ENCODE measurements at regions not wholly inside any gene's neighbourhood (a gene's known extent, or its start where the extent isn't known, plus 50 kb on each side); places are given as distances from the start of the nearest gene placed in this dataset.

DNA sequence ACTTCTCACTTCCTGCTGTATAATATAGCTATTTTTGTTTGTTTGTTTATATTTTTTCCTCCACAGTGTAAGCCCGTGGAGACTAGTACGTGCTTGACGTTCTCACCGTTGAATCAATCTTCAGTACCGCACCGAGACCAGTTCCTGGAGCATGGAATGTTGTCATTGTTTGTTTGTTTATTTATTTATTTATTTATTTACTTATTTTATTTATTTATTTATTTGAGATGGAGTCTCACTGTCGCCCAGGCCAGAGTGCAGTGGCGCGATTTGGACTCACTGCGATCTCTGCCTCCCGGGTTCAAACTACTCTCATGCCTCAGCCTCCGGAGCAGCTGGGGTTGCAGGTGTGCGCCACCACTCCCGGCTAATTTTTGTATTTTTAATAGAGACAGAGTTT lies 506.6 kb upstream of the TMEM132C start:
- Mint-ChIP-seq H3K27ac (no peak overlapping the region), H3K27me3 (no peaks in the 10 kb centered on the region), H3K4me3 (no peak overlapping the region), H3K4me1 (no peaks in the 10 kb centered on the region), H3K9me3 (peaks cover 14% of the 10 kb centered on the region), H3K36me3 (ENCODE audit: low read depth) (no peaks in the 10 kb centered on the region)
- ChIA-PET POLR2A (no interaction called here), CTCF (no interaction called here)
- DNase-seq (no peak), ATAC-seq (ENCODE audit: low read depth) (no peak)
- TF ChIP-seq, protein P1, sequence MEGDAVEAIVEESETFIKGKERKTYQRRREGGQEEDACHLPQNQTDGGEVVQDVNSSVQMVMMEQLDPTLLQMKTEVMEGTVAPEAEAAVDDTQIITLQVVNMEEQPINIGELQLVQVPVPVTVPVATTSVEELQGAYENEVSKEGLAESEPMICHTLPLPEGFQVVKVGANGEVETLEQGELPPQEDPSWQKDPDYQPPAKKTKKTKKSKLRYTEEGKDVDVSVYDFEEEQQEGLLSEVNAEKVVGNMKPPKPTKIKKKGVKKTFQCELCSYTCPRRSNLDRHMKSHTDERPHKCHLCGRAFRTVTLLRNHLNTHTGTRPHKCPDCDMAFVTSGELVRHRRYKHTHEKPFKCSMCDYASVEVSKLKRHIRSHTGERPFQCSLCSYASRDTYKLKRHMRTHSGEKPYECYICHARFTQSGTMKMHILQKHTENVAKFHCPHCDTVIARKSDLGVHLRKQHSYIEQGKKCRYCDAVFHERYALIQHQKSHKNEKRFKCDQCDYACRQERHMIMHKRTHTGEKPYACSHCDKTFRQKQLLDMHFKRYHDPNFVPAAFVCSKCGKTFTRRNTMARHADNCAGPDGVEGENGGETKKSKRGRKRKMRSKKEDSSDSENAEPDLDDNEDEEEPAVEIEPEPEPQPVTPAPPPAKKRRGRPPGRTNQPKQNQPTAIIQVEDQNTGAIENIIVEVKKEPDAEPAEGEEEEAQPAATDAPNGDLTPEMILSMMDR (IDR thresholded peaks at IDR 0.05): no peak
- intact Hi-C loops (cut with micrococcal nuclease): no loop called here

DNA sequence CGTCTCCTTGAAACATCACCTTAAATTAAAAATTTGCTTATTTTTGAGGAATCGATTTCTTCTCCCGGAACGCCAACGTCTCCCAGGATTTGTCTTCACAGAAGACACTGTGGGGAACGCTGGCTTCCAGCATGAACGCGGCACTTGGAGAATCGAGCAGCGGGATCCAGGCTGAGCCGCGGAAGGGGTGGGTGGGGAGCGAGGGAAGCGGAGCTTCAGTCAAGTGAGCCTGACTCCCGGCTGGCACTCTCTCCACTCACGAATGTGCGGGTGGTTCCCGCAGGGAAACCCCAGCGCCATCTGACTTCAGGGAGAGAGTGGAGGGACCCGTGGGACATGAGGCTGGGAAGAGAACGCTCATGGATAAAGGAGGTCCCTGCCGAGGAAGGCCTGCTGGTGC lies 506.0 kb upstream of the TMEM132C start:
- TF ChIP-seq, protein P1 (IDR thresholded peaks at IDR 0.05): no peak
- ATAC-seq (ENCODE audit: low read depth): no peak
- peaks cover 14% of the 10 kb centered on the region for H3K9me3 Mint-ChIP-seq

DNA sequence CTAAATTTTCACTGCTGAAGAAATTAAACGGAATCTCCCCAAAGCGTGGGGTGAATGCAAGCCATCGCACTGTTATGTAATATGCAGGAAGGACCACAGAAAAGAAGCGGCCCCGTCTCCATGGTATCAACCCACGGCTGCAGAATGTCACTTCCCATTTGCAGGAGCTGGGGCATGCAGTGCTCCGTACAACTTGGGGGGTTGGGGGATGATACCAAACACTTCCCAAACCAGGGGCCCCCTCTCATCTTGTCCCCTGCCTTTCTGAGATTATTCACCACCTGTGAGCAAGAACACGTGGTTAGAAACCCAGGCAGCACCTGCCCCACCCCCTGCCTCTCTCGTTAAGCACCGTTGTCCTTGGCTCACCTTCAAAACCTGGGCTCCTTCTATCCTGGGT lies 505.1 kb upstream of the TMEM132C start:
- POLR2A ChIA-PET: no interaction called here
- intact Hi-C loops (cut with micrococcal nuclease): no loop called here
- TF ChIP-seq, protein P1 (IDR thresholded peaks at IDR 0.05): no peak
- Mint-ChIP-seq H3K4me3 (no peak overlapping the region), H3K9me3 (peaks cover 11% of the 10 kb centered on the region), H3K4me1 (no peaks in the 10 kb centered on the region), H3K27ac (no peak overlapping the region), H3K27me3 (no peaks in the 10 kb centered on the region), H3K36me3 (ENCODE audit: low read depth) (no peaks in the 10 kb centered on the region)
- CTCF ChIA-PET: no interaction called here
- DNase-seq (no peak), ATAC-seq (ENCODE audit: low read depth) (no peak)

More for the DNA sequence above, 506.0 kb upstream of the TMEM132C start:
- no peaks in the 10 kb centered on the region for H3K4me1 Mint-ChIP-seq
- H3K27me3 Mint-ChIP-seq: no peaks in the 10 kb centered on the region
- DNase-seq: no peak
- ChIA-PET CTCF (no interaction called here), POLR2A (no interaction called here)
- no peaks in the 10 kb centered on the region for H3K36me3 Mint-ChIP-seq (ENCODE audit: low read depth)
- no peak overlapping the region for H3K4me3 Mint-ChIP-seq
- H3K27ac Mint-ChIP-seq: no peak overlapping the region
- intact Hi-C loops (cut with micrococcal nuclease): no loop called here

DNA sequence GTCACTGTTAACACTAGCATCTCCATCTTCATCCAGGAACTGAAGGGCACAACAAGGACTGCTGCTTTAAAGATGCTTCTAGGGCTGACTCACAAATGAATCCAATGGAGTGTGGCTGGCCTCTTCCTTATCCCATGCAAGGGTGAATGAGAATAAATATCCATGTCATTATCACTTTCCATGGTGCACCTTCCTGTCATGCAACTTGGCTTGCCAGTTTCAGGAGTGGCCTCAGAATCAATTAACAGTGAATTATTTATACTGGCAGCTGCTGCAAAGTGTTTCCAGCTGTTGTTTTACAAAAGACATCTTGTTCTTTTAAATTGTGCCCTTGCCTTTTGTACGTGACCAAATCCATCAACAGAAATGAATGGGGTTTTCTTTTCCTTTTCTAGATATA lies 499.3 kb upstream of the TMEM132C start:
- POLR2A ChIA-PET: no interaction called here
- intact Hi-C loops (cut with micrococcal nuclease): no loop called here
- CTCF ChIA-PET: no interaction called here
- H3K4me1 Mint-ChIP-seq: no peaks in the 10 kb centered on the region
- DNase-seq (no peak), ATAC-seq (ENCODE audit: low read depth) (no peak)
- no peaks in the 10 kb centered on the region for H3K36me3 Mint-ChIP-seq (ENCODE audit: low read depth)
- no peaks in the 10 kb centered on the region for H3K27me3 Mint-ChIP-seq
- H3K4me3 Mint-ChIP-seq: no peak overlapping the region
- TF ChIP-seq, protein P1 (IDR thresholded peaks at IDR 0.05): no peak
- H3K9me3 Mint-ChIP-seq: peaks cover 12% of the 10 kb centered on the region
- H3K27ac Mint-ChIP-seq: no peak overlapping the region

DNA sequence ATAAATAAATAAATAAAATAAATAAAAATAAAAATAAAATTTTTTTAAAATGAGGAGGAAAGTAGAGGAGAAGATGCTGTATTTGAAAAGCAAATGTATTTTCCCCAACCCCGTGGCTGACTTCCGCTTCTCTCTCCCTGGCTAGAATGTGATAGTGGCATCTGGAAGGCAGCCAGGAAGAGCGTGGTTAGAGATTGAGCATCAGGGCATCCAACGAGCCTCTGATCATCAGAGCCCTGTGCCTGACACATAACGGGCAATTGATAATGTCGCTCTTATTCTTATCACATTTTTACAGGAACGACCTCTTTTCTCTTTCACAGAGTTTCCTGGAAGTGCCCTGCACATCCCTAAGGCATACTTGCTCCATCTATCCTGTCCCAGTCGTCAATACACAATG lies 496.9 kb upstream of the TMEM132C start:
- TF ChIP-seq, protein P1 (IDR thresholded peaks at IDR 0.05): no peak
- H3K27me3 Mint-ChIP-seq: no peaks in the 10 kb centered on the region
- no peak overlapping the region for H3K4me3 Mint-ChIP-seq
- intact Hi-C loops (cut with micrococcal nuclease): no loop called here
- ATAC-seq (ENCODE audit: low read depth): no peak
- POLR2A ChIA-PET: no interaction called here
- H3K4me1 Mint-ChIP-seq: no peaks in the 10 kb centered on the region
- H3K36me3 Mint-ChIP-seq (ENCODE audit: low read depth): no peaks in the 10 kb centered on the region
- H3K9me3 Mint-ChIP-seq: peaks cover 3% of the 10 kb centered on the region
- H3K27ac Mint-ChIP-seq: no peak overlapping the region
- DNase-seq: no peak
- CTCF ChIA-PET: no interaction called here

Measured in activated B cell treated with CpG ODN at 0.5 μM for 24 hours (primary cell).